ENCODE measurements at regions not wholly inside any gene's neighbourhood (a gene's known extent, or its start where the extent isn't known, plus 50 kb on each side); places are given as distances from the start of the nearest gene placed in this dataset.
"Not testable (repeated sequence)": the region's sequence is repeated elsewhere in the genome, so short reads cannot be mapped to it uniquely, and the experiment has no call there.

DNA sequence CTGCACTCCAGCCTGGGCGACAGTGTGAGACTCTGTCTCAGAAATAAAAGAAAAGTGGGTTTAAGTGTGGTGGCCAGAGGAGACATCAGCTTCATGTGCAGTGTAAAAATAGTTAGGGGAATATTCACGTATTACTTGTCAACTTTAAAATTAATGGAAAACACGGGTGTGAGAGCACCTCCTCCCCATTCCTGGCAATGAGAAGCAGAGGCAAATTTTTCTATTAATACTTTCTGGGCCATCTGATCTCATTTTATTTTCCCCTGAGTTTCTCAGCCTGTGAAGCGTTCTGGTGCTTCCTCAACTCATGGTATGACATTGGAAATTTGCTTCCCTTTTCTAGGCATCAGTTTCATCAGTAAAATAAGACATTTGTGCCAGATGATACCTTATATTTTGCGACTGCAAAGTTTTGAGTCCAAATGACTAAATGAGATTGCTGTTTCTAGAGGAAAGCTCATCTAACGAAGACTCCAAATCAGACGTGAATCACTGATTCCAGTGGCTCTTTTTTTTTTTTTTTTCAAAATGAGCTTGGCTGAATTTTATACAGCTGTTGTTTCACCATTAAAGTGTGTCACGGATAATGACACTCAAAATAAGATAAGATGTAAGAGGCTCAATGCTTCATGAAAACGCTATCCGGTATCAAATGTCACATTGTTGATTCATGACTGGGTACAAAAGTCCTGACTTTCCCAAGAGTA, 104.6 kb downstream of the MSX2 start:
- no peak for DNase-seq

DNA sequence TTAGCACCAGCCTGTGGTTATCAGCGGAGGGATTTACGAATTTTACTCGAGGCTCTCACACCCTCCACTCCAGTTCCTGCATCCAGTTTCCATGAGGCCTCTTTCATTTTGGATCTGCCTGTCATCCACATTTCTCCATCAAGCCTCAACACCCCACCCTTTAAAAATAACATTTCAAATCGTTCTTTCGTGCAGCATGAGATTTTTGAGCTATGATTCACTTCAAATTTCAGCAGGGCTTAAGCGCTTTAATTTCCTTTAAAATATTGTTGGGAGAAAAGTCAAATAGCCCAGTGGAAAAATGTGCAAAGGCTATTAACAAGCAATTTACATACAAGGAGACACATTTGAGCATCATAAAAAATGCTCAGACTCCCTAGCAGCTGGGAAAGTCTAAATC, 103.2 kb downstream of the MSX2 start:
- DNase-seq, result no peak

GRCh38 chr5:174825587-174825986, 101.2 kb downstream of the MSX2 start:
- DNase-seq, result no peak

DNA sequence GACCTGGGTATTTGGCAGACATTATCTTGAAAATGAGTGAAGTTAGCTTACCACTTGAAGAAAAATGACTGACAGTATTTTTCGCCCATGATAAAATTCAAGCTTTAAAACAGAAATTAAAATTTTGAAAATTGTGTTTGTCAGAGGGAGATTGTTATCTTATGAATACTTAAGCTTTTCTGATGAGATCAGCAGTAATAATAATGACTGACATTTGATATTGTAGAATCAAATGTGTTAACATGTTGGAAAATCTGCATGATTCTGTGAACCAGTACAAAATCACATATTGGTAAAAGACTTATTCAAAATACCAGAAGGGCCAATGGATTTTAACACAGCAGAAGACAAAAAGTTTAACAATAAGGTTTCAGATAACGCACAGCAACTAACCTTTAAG, 94.0 kb downstream of the MSX2 start:
- DNase-seq, result no peak

DNA sequence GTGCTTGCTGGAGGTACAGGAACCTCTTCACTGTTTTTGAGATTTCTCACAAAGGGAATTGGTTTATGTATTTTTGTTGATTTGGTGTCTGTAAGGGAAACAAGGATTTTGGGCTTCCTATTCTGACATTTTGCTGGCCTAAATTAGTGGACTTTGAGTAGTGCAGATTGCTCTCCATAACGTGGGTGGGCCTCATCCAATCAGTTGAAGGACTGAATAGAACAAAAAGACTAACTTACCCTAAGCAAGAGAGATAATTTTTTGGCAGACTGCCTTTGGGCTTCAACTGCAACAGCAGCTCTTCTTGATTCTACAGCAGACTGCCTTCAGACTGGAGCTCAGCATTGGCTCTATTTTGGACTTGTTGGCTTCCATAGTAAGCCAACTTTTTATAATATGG, 93.2 kb downstream of the MSX2 start:
- no peak for DNase-seq

DNA sequence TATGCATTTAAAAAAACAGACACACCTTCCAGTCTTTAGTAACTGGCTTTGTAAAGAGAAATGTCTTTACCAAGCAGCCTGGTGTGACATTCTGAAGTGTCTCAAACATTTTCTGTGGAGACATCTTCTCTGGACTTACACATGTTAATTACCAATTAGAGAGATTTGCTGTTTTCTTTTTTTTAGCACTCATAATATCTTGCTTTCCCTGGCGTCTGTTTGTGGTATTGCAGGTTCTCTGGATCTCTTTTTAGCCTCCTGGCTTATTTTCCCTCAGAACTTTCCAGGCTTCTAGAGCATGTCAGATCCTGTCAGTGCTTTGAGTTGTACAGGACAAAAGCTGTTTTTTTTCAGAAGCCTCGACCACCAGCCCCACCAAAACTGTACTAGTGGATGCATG, 92.5 kb downstream of the MSX2 start:
- DNase-seq, result no peak

- no peak for DNase-seq
These were observed 87.1 kb downstream of the MSX2 start for GRCh38 chr5:174811438-174811837.

- no peak for DNase-seq
These were observed 86.4 kb downstream of the MSX2 start for GRCh38 chr5:174810796-174811195.

DNA sequence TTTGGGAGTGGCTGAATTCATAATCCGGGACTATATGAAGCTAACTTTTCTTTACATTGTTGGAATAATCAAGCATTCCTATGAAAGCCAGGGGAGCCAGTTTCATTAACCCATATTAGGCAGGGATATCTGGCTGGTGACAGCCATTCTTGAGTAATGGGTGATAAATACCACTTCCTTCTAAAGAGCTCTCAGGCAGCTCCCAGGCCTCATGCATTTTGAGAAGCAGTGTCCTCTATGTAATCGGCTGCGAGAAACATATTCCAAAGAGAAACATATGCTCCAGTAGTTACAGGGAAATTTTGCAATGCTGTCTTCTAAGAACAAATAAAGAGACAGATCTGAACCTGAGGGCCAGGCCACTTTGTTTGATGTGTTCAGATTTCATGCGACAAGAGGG, 83.1 kb downstream of the MSX2 start:
- no peak for DNase-seq

- no peak for DNase-seq
These were observed 82.3 kb downstream of the MSX2 start for GRCh38 chr5:174806729-174807128.

DNA sequence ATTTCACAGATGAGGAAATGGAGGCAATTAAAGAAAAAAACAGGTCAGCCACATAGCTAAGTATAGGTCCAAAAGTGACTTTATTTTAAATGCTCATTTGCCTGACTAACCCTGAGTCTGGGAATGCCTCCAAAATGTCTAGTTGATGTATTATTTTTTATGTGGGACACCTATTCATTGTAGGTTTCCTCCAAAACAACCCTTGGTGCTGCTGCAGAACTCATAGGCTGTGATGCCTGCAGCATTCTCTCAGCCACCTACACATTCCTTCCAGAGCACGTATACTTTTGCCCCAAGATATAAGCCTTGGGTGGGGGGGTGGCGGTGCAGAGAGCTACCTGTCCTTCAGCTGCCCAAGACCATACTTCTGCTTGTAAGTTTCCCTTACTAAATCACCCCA, 77.4 kb downstream of the MSX2 start:
- no peak for DNase-seq

DNA sequence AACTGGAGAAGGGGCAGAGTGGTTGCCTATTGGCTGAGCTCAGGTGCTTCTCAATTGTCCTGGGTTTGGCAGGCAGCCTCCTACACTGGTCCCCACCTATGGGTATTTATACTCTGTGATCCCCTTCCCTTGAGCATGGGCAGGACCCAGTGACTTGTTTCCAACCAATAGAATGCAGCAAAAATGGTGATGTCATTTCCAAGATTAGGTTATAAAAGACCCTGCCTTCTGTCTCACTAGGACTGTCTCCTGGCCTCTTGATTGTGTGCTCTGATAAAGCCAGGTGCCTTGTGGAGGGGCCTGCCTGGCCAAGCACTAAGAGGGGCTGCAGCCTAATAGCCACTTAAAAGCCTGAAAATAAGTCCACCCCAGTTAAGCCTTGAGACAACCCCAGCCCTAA, 76.1 kb downstream of the MSX2 start:
- DNase-seq, result no peak

- DNase-seq, result no peak
These were observed 74.7 kb downstream of the MSX2 start for GRCh38 chr5:174799121-174799520.

GRCh38 chr5:174798551-174798951, 74.2 kb downstream of the MSX2 start:
- no peak for DNase-seq

DNA sequence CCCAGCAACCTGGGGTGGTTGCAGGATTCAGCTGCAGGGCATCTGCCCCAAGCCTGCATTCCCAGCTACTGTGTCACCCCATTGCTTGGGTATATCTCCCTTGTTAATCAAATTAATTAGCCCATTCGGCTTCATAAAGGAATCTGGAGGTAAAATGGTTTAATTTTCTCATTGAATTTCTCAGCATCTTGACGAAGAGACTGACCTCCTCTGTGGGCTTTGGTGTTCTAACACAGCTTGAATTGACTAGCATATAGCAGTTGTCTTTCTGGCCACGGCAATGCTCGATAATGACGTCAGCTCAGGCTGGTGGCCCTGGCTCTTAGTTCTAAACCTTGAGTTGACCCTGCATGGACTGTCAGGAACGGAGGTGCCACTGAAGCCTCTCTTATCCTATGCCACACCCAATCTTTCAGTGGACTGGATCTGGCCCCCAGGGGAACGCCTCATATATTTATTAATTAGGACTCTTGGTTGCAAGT, 72.4 kb downstream of the MSX2 start:
- no peak for DNase-seq

DNA sequence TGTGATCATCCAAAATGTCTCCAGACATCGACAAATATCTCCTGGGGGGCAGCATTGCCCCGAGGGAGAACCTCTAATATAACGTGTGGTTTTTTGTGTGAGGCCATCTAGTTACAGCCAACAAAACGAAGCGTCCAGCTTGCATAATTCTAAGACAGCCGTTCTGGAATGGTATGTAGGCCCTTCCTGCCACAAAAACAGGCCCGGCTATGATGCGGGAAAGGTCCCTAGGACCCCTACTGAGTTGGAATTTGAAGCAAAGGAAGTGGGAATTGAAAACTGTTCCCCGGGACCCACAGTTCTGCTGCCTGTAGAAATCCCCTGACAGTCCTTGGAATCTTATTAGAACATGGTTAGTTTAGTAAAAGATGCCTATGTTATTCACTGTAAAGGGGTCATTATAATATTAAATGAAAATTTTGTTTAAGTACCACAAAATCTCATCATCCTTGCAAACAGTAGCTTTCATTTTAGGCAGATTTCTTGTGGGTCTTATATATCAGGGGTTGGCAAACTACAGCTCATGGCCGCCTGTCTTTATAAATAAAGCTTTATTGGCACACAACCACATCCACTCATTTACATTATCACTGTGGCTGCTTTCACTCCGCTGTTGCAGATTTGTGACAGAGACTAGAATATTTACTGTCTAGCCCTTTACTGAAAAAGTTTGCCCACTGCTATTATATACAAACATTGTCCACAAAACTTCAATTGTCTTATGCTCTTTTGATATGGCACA, 70.7 kb downstream of the MSX2 start:
- no peak for DNase-seq

DNA sequence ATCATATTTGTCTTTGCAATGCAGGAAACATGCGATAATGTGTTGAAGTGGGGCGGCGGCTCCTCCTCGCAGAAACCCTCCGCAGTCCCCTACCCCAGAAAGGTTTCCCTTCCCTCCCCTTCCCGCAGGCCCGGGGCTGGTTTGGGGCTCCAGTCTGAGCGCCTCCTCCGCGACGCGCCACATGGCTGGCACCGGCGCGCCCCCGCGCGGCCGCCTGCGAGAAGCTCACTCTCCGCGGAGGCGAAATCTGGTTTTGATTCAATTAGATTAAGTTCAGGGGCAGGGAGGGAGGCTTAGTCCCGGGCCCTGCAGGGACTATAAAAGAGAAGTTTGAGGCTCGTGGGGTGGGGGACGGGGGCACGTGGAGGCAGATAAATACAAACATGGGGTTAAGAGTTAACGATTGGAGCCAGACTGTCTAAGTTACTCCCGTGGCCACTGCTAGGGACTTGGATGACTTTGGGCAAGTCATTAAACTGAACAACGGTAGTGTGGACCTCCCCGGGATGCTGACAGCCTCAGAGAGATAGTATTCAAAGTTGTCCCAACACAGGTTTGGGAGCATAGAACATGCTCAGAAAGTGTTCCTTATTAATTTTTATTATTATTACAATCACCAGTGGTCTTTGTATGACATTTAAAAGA, 69.4 kb downstream of the MSX2 start:
- DNase-seq, result peak; percentile 14 to 17

DNA sequence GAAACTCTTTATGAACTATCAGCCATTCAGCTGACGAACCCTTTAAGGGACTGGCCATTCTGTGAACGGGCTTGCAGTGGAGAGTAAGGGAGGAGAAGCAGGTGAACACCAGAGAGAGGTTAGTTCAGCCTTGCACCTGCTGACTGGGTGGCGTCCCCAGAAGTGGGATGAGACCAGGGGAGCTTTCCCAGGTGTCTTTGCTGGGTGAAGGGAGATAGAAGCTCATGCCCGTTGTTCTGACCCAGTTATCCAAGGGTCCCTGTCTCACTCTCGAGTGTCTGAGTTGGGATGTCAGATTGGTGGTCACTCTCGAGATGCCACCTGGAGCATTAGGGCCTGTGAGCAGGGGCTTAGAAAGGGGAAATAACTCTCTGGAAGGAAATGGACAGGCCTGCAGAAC, 68.7 kb downstream of the MSX2 start:
- DNase-seq, result no peak

GRCh38 chr5:174792265-174792664, 67.9 kb downstream of the MSX2 start:
- not testable (repeated sequence) for DNase-seq

DNA sequence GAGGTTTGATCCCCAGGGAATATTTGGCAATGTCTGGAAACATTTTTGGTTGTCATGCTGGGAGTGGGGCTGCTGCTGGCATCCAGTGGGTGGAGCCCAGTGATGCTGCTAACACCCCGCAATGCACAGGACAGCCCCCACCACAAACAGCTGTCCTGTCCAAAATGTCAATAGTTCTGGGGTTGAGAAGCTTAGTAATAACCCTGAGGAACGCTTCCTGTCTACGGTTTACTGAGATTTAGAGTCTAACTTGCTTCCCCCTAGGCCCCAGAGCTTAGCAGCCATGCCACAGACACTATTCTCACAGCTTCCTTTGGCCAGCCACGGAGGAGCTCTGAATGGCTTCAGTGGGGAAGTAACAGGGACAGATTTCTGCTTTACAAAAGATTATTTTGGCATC, 66.5 kb downstream of the MSX2 start:
- DNase-seq, result no peak

- no peak for DNase-seq
These were observed 65.2 kb downstream of the MSX2 start for GRCh38 chr5:174789596-174789995.

DNA sequence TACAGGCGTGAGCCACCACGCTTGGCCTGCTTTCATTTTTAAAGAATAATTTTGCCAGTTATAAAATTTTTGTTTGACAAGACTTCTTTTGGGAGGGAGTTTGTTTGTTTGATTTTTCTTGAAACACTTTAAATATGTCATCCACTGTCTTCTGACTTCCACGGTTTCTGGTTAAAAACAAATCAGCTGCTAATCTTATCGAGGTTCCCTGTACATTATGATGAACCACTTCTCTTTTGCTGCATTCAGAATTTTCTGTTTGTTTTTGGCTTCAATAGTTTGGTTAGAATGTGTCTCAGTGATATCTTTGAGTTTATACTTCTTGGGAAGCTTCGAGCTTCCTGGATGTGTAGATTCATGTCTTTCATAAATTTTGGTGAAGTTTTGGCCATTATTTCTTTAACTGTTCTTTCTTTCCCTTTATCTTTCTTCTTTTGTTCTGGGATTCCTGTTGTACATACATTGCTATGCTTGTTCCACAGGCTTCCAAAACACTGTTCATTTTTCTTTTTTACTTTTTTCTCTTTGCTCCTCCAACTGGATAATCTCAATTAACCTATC, 60.8 kb downstream of the MSX2 start:
- DNase-seq, result no peak

All from activated CD4-positive, alpha-beta T cell treated with anti-CD3 and anti-CD28 coated beads for 4 hours (primary cell).